Mucosa of stomach (tissue), 1 donor: ENCODE measurements at regions not wholly inside any gene's neighbourhood (a gene's known extent, or its start where the extent isn't known, plus 50 kb on each side); places are given as distances from the start of the nearest gene placed in this dataset.

ENCODE experiments used
- H3K27me3 ChIP-seq: one replicate; pipeline ENCODE4 v1.7.0; 2013; ENCODE audit warnings: mild to moderate bottlenecking, low read length; ENCODE audit not compliant: control insufficient read depth, insufficient read depth
- H3K36me3 ChIP-seq: one replicate; pipeline ENCODE4 v1.7.0; 2013; ENCODE audit warnings: low read length; ENCODE audit not compliant: control insufficient read depth, insufficient read depth
- H3K4me1 ChIP-seq: one replicate; pipeline ENCODE4 v1.7.0; 2013; ENCODE audit warnings: mild to moderate bottlenecking, low read length; ENCODE audit not compliant: control insufficient read depth, insufficient read depth
- H3K4me3 ChIP-seq: one replicate; pipeline ENCODE4 v1.7.0; 2013; ENCODE audit warnings: low read length
- H3K9ac ChIP-seq: one replicate; pipeline ENCODE4 v1.7.0; 2013; ENCODE audit warnings: mild to moderate bottlenecking, low read length, moderate library complexity
- H3K9me3 ChIP-seq: one replicate; pipeline ENCODE4 v1.7.0; 2013; ENCODE audit warnings: mild to moderate bottlenecking, low read length, moderate library complexity; ENCODE audit not compliant: control insufficient read depth
- donor health status: Pancreatic carcinoma.

- Histone ChIP-seq H3K4me3 (no peak overlapping the region), H3K36me3 (no peaks in the 10 kb centered on the region), H3K9ac (no peak overlapping the region), H3K9me3 (no peaks in the 10 kb centered on the region), H3K27me3 (peaks cover 12% of the 10 kb centered on the region), H3K4me1 (no peaks in the 10 kb centered on the region)
Measured at GRCh38 chr22:27628341-27628740, 173.2 kb downstream of the MN1 start.

- no peaks in the 10 kb centered on the region for H3K4me1 ChIP-seq
- H3K36me3 ChIP-seq, result no peaks in the 10 kb centered on the region
- peaks cover 13% of the 10 kb centered on the region for H3K27me3 ChIP-seq
- no peaks in the 10 kb centered on the region for H3K9me3 ChIP-seq
- H3K4me3 ChIP-seq, result no peak overlapping the region
- H3K9ac ChIP-seq, result no peak overlapping the region
Measured at GRCh38 chr22:27628891-27629631, 172.5 kb downstream of the MN1 start.

- Histone ChIP-seq H3K4me1 (no peaks in the 10 kb centered on the region), H3K9me3 (no peaks in the 10 kb centered on the region), H3K4me3 (no peak overlapping the region), H3K9ac (no peak overlapping the region), H3K27me3 (peaks cover 13% of the 10 kb centered on the region), H3K36me3 (no peaks in the 10 kb centered on the region)
Measured at GRCh38 chr22:27629908-27630673, 171.5 kb downstream of the MN1 start.

- Histone ChIP-seq H3K36me3 (no peaks in the 10 kb centered on the region), H3K27me3 (peaks cover 13% of the 10 kb centered on the region), H3K9ac (no peak overlapping the region), H3K4me1 (no peaks in the 10 kb centered on the region), H3K9me3 (no peaks in the 10 kb centered on the region), H3K4me3 (no peak overlapping the region)
Measured at GRCh38 chr22:27630754-27631153, 170.8 kb downstream of the MN1 start.

- Histone ChIP-seq H3K9me3 (no peaks in the 10 kb centered on the region), H3K4me1 (no peaks in the 10 kb centered on the region), H3K9ac (no peak overlapping the region), H3K27me3 (peaks cover 13% of the 10 kb centered on the region), H3K36me3 (no peaks in the 10 kb centered on the region), H3K4me3 (no peak overlapping the region)
Measured at GRCh38 chr22:27631641-27632040, 169.9 kb downstream of the MN1 start.

- no peaks in the 10 kb centered on the region for H3K9me3 ChIP-seq
- H3K9ac ChIP-seq, result no peak overlapping the region
- no peak overlapping the region for H3K4me3 ChIP-seq
- H3K4me1 ChIP-seq, result no peaks in the 10 kb centered on the region
- no peaks in the 10 kb centered on the region for H3K36me3 ChIP-seq
- peaks cover 13% of the 10 kb centered on the region for H3K27me3 ChIP-seq
Measured at GRCh38 chr22:27632451-27633295, 168.9 kb downstream of the MN1 start.

- Histone ChIP-seq H3K9ac (no peak overlapping the region), H3K36me3 (no peaks in the 10 kb centered on the region), H3K4me1 (no peaks in the 10 kb centered on the region), H3K4me3 (no peak overlapping the region), H3K27me3 (peaks cover 13% of the 10 kb centered on the region), H3K9me3 (no peaks in the 10 kb centered on the region)
Measured at GRCh38 chr22:27633296-27633871, 168.2 kb downstream of the MN1 start.

GRCh38 chr22:27634043-27634740 lies 167.4 kb downstream of the MN1 start:
- no peaks in the 10 kb centered on the region for H3K4me1 ChIP-seq

GRCh38 chr22:27635435-27635834 lies 166.1 kb downstream of the MN1 start:
- no peak overlapping the region for H3K9ac ChIP-seq
- H3K36me3 ChIP-seq, result no peaks in the 10 kb centered on the region
- no peaks in the 10 kb centered on the region for H3K9me3 ChIP-seq
- H3K4me3 ChIP-seq, result no peak overlapping the region
- no peaks in the 10 kb centered on the region for H3K4me1 ChIP-seq
- H3K27me3 ChIP-seq, result peaks cover 13% of the 10 kb centered on the region

More at GRCh38 chr22:27634043-27634740, 167.4 kb downstream of the MN1 start:
- Histone ChIP-seq H3K9ac (no peak overlapping the region), H3K27me3 (peaks cover 13% of the 10 kb centered on the region), H3K36me3 (no peaks in the 10 kb centered on the region), H3K4me3 (no peak overlapping the region), H3K9me3 (no peaks in the 10 kb centered on the region)

GRCh38 chr22:27635852-27636251 lies 165.7 kb downstream of the MN1 start:
- no peak overlapping the region for H3K4me3 ChIP-seq
- H3K9ac ChIP-seq, result no peak overlapping the region
- H3K27me3 ChIP-seq, result peaks cover 13% of the 10 kb centered on the region
- H3K36me3 ChIP-seq, result no peaks in the 10 kb centered on the region
- H3K9me3 ChIP-seq, result no peaks in the 10 kb centered on the region
- no peaks in the 10 kb centered on the region for H3K4me1 ChIP-seq

GRCh38 chr22:27636716-27637508 lies 164.6 kb downstream of the MN1 start:
- Histone ChIP-seq H3K9me3 (no peaks in the 10 kb centered on the region), H3K27me3 (peaks cover 13% of the 10 kb centered on the region), H3K4me3 (no peak overlapping the region), H3K9ac (no peak overlapping the region), H3K36me3 (no peaks in the 10 kb centered on the region), H3K4me1 (no peaks in the 10 kb centered on the region)
